Endothelial cell (in vitro differentiated cells): ENCODE measurements at regions not wholly inside any gene's neighbourhood (a gene's known extent, or its start where the extent isn't known, plus 50 kb on each side); places are given as distances from the start of the nearest gene placed in this dataset.

Source experiments
- DNase-seq: peaks from one replicate; pipeline ENCODE4 v3.0.0; 2021; ENCODE audit warnings: low spot score
- H3K27ac Mint-ChIP-seq: one replicate; pipeline ENCODE4 v1.8.0; 2021; ENCODE audit warnings: mixed read lengths, inconsistent platforms; ENCODE audit not compliant: unreplicated experiment
- H3K27me3 Mint-ChIP-seq: one replicate; pipeline ENCODE4 v1.8.0; 2021; ENCODE audit warnings: mild to moderate bottlenecking, moderate library complexity, mixed read lengths, inconsistent platforms; ENCODE audit not compliant: unreplicated experiment
- H3K36me3 Mint-ChIP-seq: one replicate; pipeline ENCODE4 v1.8.0; 2021; ENCODE audit warnings: mild to moderate bottlenecking, low read depth, mixed read lengths, inconsistent platforms; ENCODE audit not compliant: unreplicated experiment
- H3K4me1 Mint-ChIP-seq: one replicate; pipeline ENCODE4 v1.8.0; 2021; ENCODE audit warnings: mild to moderate bottlenecking, mixed read lengths, inconsistent platforms; ENCODE audit not compliant: unreplicated experiment
- H3K4me3 Mint-ChIP-seq: one replicate; pipeline ENCODE4 v1.8.0; 2021; ENCODE audit warnings: mild to moderate bottlenecking, mixed read lengths, inconsistent platforms; ENCODE audit not compliant: unreplicated experiment
- H3K9me3 Mint-ChIP-seq: one replicate; pipeline ENCODE4 v1.8.0; 2021; ENCODE audit warnings: mixed read lengths, inconsistent platforms; ENCODE audit not compliant: unreplicated experiment
- CTCF ChIP-seq: fragments of 200-600 bp; sonication (generic); IDR thresholded peaks from one replicate; pipeline ENCODE4 v1.5.0; 2021; ENCODE audit warnings: antibody characterized with exemption; ENCODE audit not compliant: unreplicated experiment

- Mint-ChIP-seq H3K4me1 (peaks cover 14% of the 10 kb centered on the region), H3K4me3 (no peak overlapping the region), H3K27me3 (no peaks in the 10 kb centered on the region), H3K36me3 (no peaks in the 10 kb centered on the region), H3K9me3 (no peaks in the 10 kb centered on the region), H3K27ac (no peak overlapping the region)
- TF ChIP-seq CTCF = no peak
- DNase-seq = no peak
Measured at GRCh38 chr3:177721864-177722785, 524.8 kb upstream of the TBL1XR1 start.

GRCh38 chr3:177724020-177724638 lies 526.8 kb upstream of the TBL1XR1 start:
- no peak for DNase-seq
- Mint-ChIP-seq H3K4me1 (peaks cover 14% of the 10 kb centered on the region), H3K27ac (no peak overlapping the region), H3K36me3 (no peaks in the 10 kb centered on the region), H3K9me3 (no peaks in the 10 kb centered on the region), H3K4me3 (no peak overlapping the region), H3K27me3 (no peaks in the 10 kb centered on the region)
- TF ChIP-seq CTCF = no peak

- Mint-ChIP-seq H3K9me3 (no peaks in the 10 kb centered on the region), H3K4me3 (no peak overlapping the region), H3K27me3 (no peaks in the 10 kb centered on the region), H3K27ac (no peak overlapping the region), H3K4me1 (peaks cover 14% of the 10 kb centered on the region), H3K36me3 (no peaks in the 10 kb centered on the region)
- no peak for TF ChIP-seq CTCF
- DNase-seq = no peak
Measured at GRCh38 chr3:177725165-177725564, 527.9 kb upstream of the TBL1XR1 start.

GRCh38 chr3:177726807-177727206 lies 529.5 kb upstream of the TBL1XR1 start:
- Mint-ChIP-seq H3K4me1 (peaks cover 14% of the 10 kb centered on the region), H3K27me3 (no peaks in the 10 kb centered on the region), H3K27ac (no peak overlapping the region), H3K9me3 (no peaks in the 10 kb centered on the region), H3K36me3 (no peaks in the 10 kb centered on the region), H3K4me3 (no peak overlapping the region)
- no peak for TF ChIP-seq CTCF
- no peak for DNase-seq
